ENCODE measurements at regions not wholly inside any gene's neighbourhood (a gene's known extent, or its start where the extent isn't known, plus 50 kb on each side); places are given as distances from the start of the nearest gene placed in this dataset.

DNA sequence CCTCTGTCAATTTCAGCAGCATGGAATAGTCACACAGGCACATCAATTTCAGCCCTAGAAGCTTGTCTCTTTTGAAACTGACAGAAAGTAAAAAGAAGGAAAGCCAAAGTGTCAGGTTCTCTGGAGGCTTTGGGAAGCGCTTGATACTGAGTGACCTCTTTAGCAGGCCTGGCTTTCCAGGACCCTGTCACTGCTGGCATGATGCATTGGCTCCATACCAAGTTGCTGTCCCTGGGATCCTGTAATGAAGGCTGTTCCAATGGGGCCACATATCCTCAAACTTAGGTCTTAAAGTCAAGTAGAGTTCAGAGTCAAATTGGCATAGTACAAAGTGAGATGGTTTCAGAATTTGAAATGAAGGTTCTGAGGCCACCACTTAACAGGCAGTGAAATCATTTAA is 640.9 kb downstream of the SQOR start:
- Histone ChIP-seq H3K9me3 (ENCODE audit: severe bottlenecking) (no peaks in the 10 kb centered on the region), H3K27me3 (ENCODE audit: insufficient read depth, low read depth, severe bottlenecking) (no peaks in the 10 kb centered on the region), H3K27ac (no peak overlapping the region), H3K36me3 (no peaks in the 10 kb centered on the region), H3K4me3 (ENCODE audit: low read depth, low read length) (no peak overlapping the region)
- TF ChIP-seq, protein P1, sequence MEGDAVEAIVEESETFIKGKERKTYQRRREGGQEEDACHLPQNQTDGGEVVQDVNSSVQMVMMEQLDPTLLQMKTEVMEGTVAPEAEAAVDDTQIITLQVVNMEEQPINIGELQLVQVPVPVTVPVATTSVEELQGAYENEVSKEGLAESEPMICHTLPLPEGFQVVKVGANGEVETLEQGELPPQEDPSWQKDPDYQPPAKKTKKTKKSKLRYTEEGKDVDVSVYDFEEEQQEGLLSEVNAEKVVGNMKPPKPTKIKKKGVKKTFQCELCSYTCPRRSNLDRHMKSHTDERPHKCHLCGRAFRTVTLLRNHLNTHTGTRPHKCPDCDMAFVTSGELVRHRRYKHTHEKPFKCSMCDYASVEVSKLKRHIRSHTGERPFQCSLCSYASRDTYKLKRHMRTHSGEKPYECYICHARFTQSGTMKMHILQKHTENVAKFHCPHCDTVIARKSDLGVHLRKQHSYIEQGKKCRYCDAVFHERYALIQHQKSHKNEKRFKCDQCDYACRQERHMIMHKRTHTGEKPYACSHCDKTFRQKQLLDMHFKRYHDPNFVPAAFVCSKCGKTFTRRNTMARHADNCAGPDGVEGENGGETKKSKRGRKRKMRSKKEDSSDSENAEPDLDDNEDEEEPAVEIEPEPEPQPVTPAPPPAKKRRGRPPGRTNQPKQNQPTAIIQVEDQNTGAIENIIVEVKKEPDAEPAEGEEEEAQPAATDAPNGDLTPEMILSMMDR (IDR thresholded peaks at IDR 0.05; ENCODE audit: low read depth, low read length): no peak
- no peak for DNase-seq

DNA sequence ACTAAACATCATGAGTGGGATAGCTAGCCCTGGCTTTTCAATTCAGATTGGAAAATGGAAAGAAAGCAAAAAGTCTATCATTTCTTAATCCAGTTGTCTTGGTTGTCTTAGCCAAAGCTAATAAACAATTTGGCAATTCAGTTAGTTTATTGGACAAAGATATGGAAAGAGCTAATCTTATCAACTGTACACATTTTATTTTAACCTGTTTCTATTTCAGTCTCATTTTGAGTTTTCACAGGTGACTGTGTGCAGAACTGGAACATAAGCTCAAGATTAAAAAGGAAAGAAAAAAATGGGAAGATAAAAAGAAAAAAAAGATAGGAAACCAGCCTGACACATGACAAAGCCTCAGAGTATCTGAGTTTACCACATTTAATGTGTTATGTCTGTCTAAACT is 642.6 kb downstream of the SQOR start:
- Histone ChIP-seq H3K9me3 (ENCODE audit: severe bottlenecking) (no peaks in the 10 kb centered on the region), H3K4me3 (ENCODE audit: low read depth, low read length) (no peak overlapping the region), H3K27ac (peak overlapping the region; percentile 96), H3K27me3 (ENCODE audit: insufficient read depth, low read depth, severe bottlenecking) (no peaks in the 10 kb centered on the region), H3K36me3 (no peaks in the 10 kb centered on the region)
- DNase-seq: no peak
- TF ChIP-seq, protein P1 (IDR thresholded peaks at IDR 0.05; ENCODE audit: low read depth, low read length): no peak

DNA sequence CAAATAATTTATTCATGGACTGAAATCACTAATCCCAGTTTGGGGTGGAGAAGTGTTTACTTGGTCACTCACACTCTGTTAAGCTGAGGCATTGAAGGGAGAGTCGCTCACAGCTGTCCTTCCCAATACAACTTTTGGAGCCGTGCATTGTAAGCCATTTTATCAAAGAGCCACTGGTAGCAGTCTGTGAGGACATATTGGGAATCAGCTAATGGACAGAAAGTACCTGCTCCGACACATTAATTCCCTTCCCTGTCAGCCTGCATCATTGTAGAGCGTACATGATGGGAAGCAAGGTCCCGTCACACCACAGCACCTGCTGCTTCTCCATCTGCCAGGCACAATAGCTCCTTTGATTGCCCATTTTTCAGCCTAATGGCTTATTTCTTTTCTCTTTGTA is 643.2 kb downstream of the SQOR start:
- Histone ChIP-seq H3K36me3 (no peaks in the 10 kb centered on the region), H3K4me3 (ENCODE audit: low read depth, low read length) (peak overlapping the region; percentile 31; the same call in 1 of the 2 replicates), H3K27me3 (ENCODE audit: insufficient read depth, low read depth, severe bottlenecking) (no peaks in the 10 kb centered on the region), H3K27ac (peak overlapping the region; percentile 96), H3K9me3 (ENCODE audit: severe bottlenecking) (no peaks in the 10 kb centered on the region)
- DNase-seq: peak; percentile 90
- TF ChIP-seq, protein P1 (IDR thresholded peaks at IDR 0.05; ENCODE audit: low read depth, low read length): no peak

- DNase-seq: no peak
- Histone ChIP-seq H3K4me3 (ENCODE audit: low read depth, low read length) (peak overlapping the region; percentile 31), H3K27me3 (ENCODE audit: insufficient read depth, low read depth, severe bottlenecking) (no peaks in the 10 kb centered on the region), H3K36me3 (no peaks in the 10 kb centered on the region), H3K27ac (peak overlapping the region; percentile 96), H3K9me3 (ENCODE audit: severe bottlenecking) (no peaks in the 10 kb centered on the region)
- TF ChIP-seq, protein P1 (IDR thresholded peaks at IDR 0.05; ENCODE audit: low read depth, low read length): no peak
These were observed 643.8 kb downstream of the SQOR start for GRCh38 chr15:46278486-46279090.

DNA sequence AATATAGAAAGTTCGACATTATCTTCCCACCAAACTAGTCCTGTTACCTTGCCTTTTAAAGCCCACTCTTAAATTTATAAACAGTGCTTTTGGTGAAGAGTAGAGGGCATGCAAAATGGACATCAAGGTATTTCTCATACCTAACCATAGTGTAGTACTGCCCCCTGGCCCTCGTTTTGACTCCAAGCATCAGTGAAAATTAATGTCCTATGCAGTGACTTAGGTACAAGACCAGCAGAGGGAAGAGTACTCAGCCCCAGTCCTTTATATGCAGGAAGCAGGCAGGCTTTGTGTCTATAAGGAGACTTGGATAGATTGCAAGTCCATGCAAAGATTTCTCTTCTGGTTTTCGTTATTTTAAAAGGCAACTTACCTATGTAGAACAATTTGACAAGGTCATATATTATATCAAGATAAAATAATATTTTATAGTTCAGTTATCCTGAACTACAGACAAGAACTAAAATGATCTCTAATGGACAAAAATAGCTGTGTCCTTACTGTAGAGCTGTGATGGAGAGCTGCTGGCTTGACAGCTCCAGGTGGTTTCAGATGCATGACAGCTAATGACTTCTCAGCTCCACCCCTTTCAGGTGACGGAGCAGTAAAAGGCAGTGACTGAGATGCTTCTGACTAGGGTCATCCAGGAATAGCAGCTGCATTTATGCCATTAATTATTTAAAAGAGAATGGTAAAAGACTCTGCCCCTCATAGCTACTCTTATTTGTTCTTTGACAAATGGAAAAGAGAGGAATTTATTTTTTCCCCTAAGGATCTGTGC is 646.1 kb downstream of the SQOR start:
- TF ChIP-seq, protein P1 (IDR thresholded peaks at IDR 0.05; ENCODE audit: low read depth, low read length): peak; percentile 62
- Histone ChIP-seq H3K27me3 (ENCODE audit: insufficient read depth, low read depth, severe bottlenecking) (no peaks in the 10 kb centered on the region), H3K36me3 (no peaks in the 10 kb centered on the region), H3K9me3 (ENCODE audit: severe bottlenecking) (no peaks in the 10 kb centered on the region), H3K4me3 (ENCODE audit: low read depth, low read length) (no peak overlapping the region), H3K27ac (peak overlapping the region; percentile 96)
- DNase-seq: peak; percentile 81

Data from WERI-Rb-1 (cell line).